ENCODE measurements at regions not wholly inside any gene's neighbourhood (a gene's known extent, or its start where the extent isn't known, plus 50 kb on each side); places are given as distances from the start of the nearest gene placed in this dataset.
"Not testable (repeated sequence)": the region's sequence is repeated elsewhere in the genome, so short reads cannot be mapped to it uniquely, and the experiment has no call there.

- TF ChIP-seq, protein P1, sequence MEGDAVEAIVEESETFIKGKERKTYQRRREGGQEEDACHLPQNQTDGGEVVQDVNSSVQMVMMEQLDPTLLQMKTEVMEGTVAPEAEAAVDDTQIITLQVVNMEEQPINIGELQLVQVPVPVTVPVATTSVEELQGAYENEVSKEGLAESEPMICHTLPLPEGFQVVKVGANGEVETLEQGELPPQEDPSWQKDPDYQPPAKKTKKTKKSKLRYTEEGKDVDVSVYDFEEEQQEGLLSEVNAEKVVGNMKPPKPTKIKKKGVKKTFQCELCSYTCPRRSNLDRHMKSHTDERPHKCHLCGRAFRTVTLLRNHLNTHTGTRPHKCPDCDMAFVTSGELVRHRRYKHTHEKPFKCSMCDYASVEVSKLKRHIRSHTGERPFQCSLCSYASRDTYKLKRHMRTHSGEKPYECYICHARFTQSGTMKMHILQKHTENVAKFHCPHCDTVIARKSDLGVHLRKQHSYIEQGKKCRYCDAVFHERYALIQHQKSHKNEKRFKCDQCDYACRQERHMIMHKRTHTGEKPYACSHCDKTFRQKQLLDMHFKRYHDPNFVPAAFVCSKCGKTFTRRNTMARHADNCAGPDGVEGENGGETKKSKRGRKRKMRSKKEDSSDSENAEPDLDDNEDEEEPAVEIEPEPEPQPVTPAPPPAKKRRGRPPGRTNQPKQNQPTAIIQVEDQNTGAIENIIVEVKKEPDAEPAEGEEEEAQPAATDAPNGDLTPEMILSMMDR (IDR thresholded peaks at IDR 0.05; ENCODE audit: low read depth, low read length), result no peak
- no peak for DNase-seq (ENCODE audit: low read depth in 2 of 2)
- no peak overlapping the region for H3K4me3 ChIP-seq (replicated peaks in 1 of 2; ENCODE audit: low read depth in 2 of 2, low read length in 2 of 2)
Measured at GRCh38 chr21:38086580-38086979, 170.2 kb upstream of the KCNJ15 start.

DNA sequence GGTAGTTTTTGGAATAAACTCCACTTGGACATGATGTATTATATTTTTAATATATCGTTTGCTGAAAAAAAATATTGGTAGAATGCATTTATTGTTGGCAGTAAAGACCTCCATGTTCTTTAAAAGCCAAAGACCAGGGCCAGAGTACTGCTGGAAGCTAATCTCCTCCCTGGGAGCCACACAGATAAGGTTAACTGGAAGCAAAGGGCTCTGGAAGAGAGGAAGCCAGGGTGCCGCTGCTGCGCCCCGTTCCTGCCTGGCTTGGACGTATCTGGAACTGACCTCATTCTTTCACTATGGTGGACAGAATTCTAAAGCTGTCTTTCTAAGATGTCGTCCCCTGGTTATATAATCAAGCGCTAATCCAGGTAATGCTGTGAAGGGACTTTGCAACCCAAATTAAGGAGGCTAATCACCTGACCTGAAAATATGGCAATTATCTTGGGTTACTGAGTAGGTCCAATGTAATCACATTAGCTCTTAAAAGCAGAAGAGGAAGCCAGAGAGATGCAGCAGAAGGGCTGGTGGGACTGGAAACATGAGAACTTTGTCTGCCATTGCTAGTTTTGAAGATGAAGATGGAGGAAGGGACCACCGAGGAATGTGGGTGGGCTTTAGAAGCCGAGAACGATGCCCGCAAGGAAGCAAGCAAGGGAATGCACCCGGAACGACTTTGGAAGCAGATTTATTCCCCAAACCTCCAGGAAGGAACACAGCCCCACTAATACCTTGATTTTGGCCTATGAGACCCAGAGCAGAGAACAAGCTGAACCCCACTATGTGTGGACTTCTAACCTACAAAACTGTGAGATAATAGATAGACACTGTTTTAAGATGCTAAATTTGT is 167.7 kb upstream of the KCNJ15 start:
- DNase-seq (ENCODE audit: low read depth in 2 of 2), result no peak
- H3K4me3 ChIP-seq (replicated peaks in 1 of 2; ENCODE audit: low read depth in 2 of 2, low read length in 2 of 2), result no peak overlapping the region
- TF ChIP-seq, protein P1 (IDR thresholded peaks at IDR 0.05; ENCODE audit: low read depth, low read length), result no peak

GRCh38 chr21:38089763-38090046 is 167.1 kb upstream of the KCNJ15 start:
- H3K4me3 ChIP-seq (replicated peaks in 1 of 2; ENCODE audit: low read depth in 2 of 2, low read length in 2 of 2), result no peak overlapping the region
- DNase-seq (ENCODE audit: low read depth in 2 of 2), result no peak
- TF ChIP-seq, protein P1 (IDR thresholded peaks at IDR 0.05; ENCODE audit: low read depth, low read length), result no peak

DNA sequence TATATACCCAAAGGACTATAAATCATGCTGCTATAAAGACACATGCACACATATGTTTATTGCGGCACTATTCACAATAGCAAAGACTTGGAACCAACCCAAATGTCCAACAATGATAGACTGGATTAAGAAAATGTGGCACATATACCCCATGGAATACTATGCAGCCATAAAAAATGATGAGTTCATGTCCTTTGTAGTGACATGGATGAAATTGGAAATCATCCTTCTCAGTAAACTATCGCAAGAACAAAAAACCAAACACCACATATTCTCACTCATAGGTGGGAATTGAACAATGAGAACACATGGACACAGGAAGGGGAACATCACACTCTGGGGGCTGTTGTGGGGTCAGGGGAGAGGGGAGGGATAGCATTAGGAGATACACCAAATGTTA is 165.7 kb upstream of the KCNJ15 start:
- not testable (repeated sequence) for H3K4me3 ChIP-seq (replicated peaks in 1 of 2; ENCODE audit: low read depth in 2 of 2, low read length in 2 of 2); DNase-seq (ENCODE audit: low read depth in 2 of 2)

GRCh38 chr21:38092051-38092450 is 164.7 kb upstream of the KCNJ15 start:
- no peak overlapping the region for H3K4me3 ChIP-seq (replicated peaks in 1 of 2; ENCODE audit: low read depth in 2 of 2, low read length in 2 of 2)
- TF ChIP-seq, protein P1 (IDR thresholded peaks at IDR 0.05; ENCODE audit: low read depth, low read length), result no peak
- DNase-seq (ENCODE audit: low read depth in 2 of 2), result no peak

- no peak overlapping the region for H3K4me3 ChIP-seq (replicated peaks in 1 of 2; ENCODE audit: low read depth in 2 of 2, low read length in 2 of 2)
- DNase-seq (ENCODE audit: low read depth in 2 of 2), result peak in 1 of 2 donors; percentile 5
- TF ChIP-seq, protein P1 (IDR thresholded peaks at IDR 0.05; ENCODE audit: low read depth, low read length), result no peak
Measured at GRCh38 chr21:38095220-38095619, 161.6 kb upstream of the KCNJ15 start.

DNA sequence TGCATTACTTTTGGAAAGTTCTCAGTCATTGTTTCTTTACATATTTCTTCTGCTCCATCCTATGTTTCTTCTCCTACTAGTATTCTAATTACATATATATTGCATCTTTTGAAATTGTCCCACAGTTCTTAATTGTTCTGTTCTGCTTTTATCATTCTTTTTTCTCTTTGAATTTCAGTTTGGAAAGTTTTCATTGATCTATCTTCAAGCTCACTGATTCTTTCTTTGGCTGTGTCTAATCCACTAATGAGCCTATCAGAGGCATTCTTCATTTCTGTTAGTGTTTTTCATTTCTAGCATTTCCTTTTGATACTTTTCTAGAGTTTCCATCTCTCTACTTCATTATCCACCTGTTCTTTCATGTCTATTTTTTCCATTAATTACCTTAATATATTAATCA is 159.0 kb upstream of the KCNJ15 start:
- H3K4me3 ChIP-seq (replicated peaks in 1 of 2; ENCODE audit: low read depth in 2 of 2, low read length in 2 of 2), result no peak overlapping the region
- no peak for DNase-seq (ENCODE audit: low read depth in 2 of 2)
- TF ChIP-seq, protein P1 (IDR thresholded peaks at IDR 0.05; ENCODE audit: low read depth, low read length), result no peak
